WTC11 (cell line): ENCODE measurements at regions not wholly inside any gene's neighbourhood (a gene's known extent, or its start where the extent isn't known, plus 50 kb on each side); places are given as distances from the start of the nearest gene placed in this dataset.

ENCODE experiments used
- ATF3 ChIP-seq: sonication (generic); formaldehyde crosslinking; conservative IDR thresholded peaks from 2 replicates; pipeline ENCODE4 v1.8.1; 2022; ENCODE audit warnings: mild to moderate bottlenecking, missing genetic modification reagents
- CTCF ChIP-seq: fragments of 200-600 bp; IDR thresholded peaks from 2 replicates; pipeline ENCODE4 v1.8.0; 2022; ENCODE audit warnings: antibody characterized with exemption
- NR2C2 ChIP-seq: sonication (generic); formaldehyde crosslinking; IDR thresholded peaks from 2 replicates; pipeline ENCODE4 v1.8.0; 2022; ENCODE audit warnings: mild to moderate bottlenecking, missing genetic modification reagents
- SMAD3 ChIP-seq: sonication (generic); formaldehyde crosslinking; IDR thresholded peaks from 2 replicates; pipeline ENCODE4 v1.8.0; 2022; ENCODE audit warnings: missing genetic modification reagents, mild to moderate bottlenecking, borderline replicate concordance
- SMAD4 ChIP-seq: sonication (generic); formaldehyde crosslinking; IDR thresholded peaks from 2 replicates; pipeline ENCODE4 v1.8.0; 2022; ENCODE audit warnings: mild to moderate bottlenecking, missing genetic modification reagents
- SOX15 ChIP-seq: fragments of 250-450 bp; sonication (Bioruptor Pico); IDR thresholded peaks from 2 replicates; pipeline ENCODE4 v1.9.0; 2021; ENCODE audit warnings: mild to moderate bottlenecking
- ZNF263 ChIP-seq: sonication (generic); formaldehyde crosslinking; IDR thresholded peaks from 2 replicates; pipeline ENCODE4 v1.8.1; 2022; ENCODE audit warnings: low read depth, mild to moderate bottlenecking, moderate library complexity, missing genetic modification reagents

GRCh38 chr7:421136-421991, 98.3 kb downstream of the PDGFA start:
- TF ChIP-seq SOX15 (CRISPR knock-in tag) (no peak), CTCF (no peak), NR2C2 (no peak), SMAD4 (no peak), ATF3 (CRISPR knock-in tag) (no peak), SMAD3 (CRISPR knock-in tag) (no peak), ZNF263 (CRISPR knock-in tag) (no peak)
